Endothelial cell (in vitro differentiated cells): ENCODE measurements at regions not wholly inside any gene's neighbourhood (a gene's known extent, or its start where the extent isn't known, plus 50 kb on each side); places are given as distances from the start of the nearest gene placed in this dataset.

Source experiments
- DNase-seq: peaks from one replicate; pipeline ENCODE4 v3.0.0; 2021; ENCODE audit warnings: low spot score
- H3K27ac Mint-ChIP-seq: one replicate; pipeline ENCODE4 v1.8.0; 2021; ENCODE audit warnings: mixed read lengths, inconsistent platforms; ENCODE audit not compliant: unreplicated experiment
- H3K27me3 Mint-ChIP-seq: one replicate; pipeline ENCODE4 v1.8.0; 2021; ENCODE audit warnings: mild to moderate bottlenecking, moderate library complexity, mixed read lengths, inconsistent platforms; ENCODE audit not compliant: unreplicated experiment
- H3K36me3 Mint-ChIP-seq: one replicate; pipeline ENCODE4 v1.8.0; 2021; ENCODE audit warnings: mild to moderate bottlenecking, low read depth, mixed read lengths, inconsistent platforms; ENCODE audit not compliant: unreplicated experiment
- H3K4me1 Mint-ChIP-seq: one replicate; pipeline ENCODE4 v1.8.0; 2021; ENCODE audit warnings: mild to moderate bottlenecking, mixed read lengths, inconsistent platforms; ENCODE audit not compliant: unreplicated experiment
- H3K4me3 Mint-ChIP-seq: one replicate; pipeline ENCODE4 v1.8.0; 2021; ENCODE audit warnings: mild to moderate bottlenecking, mixed read lengths, inconsistent platforms; ENCODE audit not compliant: unreplicated experiment
- H3K9me3 Mint-ChIP-seq: one replicate; pipeline ENCODE4 v1.8.0; 2021; ENCODE audit warnings: mixed read lengths, inconsistent platforms; ENCODE audit not compliant: unreplicated experiment
- TF ChIP-seq, protein P1 (sequence below): fragments of 200-600 bp; sonication (generic); IDR thresholded peaks from one replicate; pipeline ENCODE4 v1.5.0; 2021; ENCODE audit warnings: antibody characterized with exemption; ENCODE audit not compliant: unreplicated experiment

DNA sequence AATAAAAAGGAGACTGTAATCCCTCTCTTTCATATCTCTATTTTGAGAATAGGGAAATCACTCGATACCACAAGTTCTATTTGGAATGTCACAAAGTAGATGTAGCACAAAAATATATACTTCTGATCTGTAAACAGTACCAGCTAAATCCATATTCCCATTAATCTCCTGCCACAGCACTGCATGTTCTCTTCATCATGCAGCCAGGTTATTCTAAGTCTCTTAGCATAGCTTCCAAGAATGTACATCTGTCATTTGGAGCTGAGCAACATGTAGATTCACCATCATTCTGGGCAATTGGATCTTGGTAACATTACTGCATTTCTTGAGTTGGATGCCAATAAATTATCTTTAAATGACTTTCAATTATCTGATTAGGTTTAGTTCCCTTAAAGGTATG, 1874.5 kb downstream of the MRPL39 start:
- no peak for DNase-seq
- H3K27me3 Mint-ChIP-seq: no peaks in the 10 kb centered on the region
- TF ChIP-seq, protein P1, sequence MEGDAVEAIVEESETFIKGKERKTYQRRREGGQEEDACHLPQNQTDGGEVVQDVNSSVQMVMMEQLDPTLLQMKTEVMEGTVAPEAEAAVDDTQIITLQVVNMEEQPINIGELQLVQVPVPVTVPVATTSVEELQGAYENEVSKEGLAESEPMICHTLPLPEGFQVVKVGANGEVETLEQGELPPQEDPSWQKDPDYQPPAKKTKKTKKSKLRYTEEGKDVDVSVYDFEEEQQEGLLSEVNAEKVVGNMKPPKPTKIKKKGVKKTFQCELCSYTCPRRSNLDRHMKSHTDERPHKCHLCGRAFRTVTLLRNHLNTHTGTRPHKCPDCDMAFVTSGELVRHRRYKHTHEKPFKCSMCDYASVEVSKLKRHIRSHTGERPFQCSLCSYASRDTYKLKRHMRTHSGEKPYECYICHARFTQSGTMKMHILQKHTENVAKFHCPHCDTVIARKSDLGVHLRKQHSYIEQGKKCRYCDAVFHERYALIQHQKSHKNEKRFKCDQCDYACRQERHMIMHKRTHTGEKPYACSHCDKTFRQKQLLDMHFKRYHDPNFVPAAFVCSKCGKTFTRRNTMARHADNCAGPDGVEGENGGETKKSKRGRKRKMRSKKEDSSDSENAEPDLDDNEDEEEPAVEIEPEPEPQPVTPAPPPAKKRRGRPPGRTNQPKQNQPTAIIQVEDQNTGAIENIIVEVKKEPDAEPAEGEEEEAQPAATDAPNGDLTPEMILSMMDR: no peak
- peaks cover 3% of the 10 kb centered on the region for H3K9me3 Mint-ChIP-seq
- H3K36me3 Mint-ChIP-seq: peaks cover 4% of the 10 kb centered on the region
- H3K27ac Mint-ChIP-seq: no peak overlapping the region
- no peak overlapping the region for H3K4me3 Mint-ChIP-seq
- H3K4me1 Mint-ChIP-seq: no peaks in the 10 kb centered on the region

- no peak overlapping the region for H3K4me3 Mint-ChIP-seq
- H3K4me1 Mint-ChIP-seq: no peaks in the 10 kb centered on the region
- peaks cover 3% of the 10 kb centered on the region for H3K9me3 Mint-ChIP-seq
- TF ChIP-seq, protein P1: no peak
- no peak for DNase-seq
- H3K27me3 Mint-ChIP-seq: no peaks in the 10 kb centered on the region
- H3K27ac Mint-ChIP-seq: no peak overlapping the region
- H3K36me3 Mint-ChIP-seq: peaks cover 4% of the 10 kb centered on the region
Observed at GRCh38 chr21:23729331-23729730, 1878.0 kb downstream of the MRPL39 start.

GRCh38 chr21:23725576-23725975, 1881.7 kb downstream of the MRPL39 start:
- H3K27ac Mint-ChIP-seq: no peak overlapping the region
- no peaks in the 10 kb centered on the region for H3K27me3 Mint-ChIP-seq
- H3K36me3 Mint-ChIP-seq: no peaks in the 10 kb centered on the region
- TF ChIP-seq, protein P1: no peak
- H3K9me3 Mint-ChIP-seq: peaks cover 3% of the 10 kb centered on the region
- DNase-seq: no peak
- no peak overlapping the region for H3K4me3 Mint-ChIP-seq
- H3K4me1 Mint-ChIP-seq: no peaks in the 10 kb centered on the region

DNA sequence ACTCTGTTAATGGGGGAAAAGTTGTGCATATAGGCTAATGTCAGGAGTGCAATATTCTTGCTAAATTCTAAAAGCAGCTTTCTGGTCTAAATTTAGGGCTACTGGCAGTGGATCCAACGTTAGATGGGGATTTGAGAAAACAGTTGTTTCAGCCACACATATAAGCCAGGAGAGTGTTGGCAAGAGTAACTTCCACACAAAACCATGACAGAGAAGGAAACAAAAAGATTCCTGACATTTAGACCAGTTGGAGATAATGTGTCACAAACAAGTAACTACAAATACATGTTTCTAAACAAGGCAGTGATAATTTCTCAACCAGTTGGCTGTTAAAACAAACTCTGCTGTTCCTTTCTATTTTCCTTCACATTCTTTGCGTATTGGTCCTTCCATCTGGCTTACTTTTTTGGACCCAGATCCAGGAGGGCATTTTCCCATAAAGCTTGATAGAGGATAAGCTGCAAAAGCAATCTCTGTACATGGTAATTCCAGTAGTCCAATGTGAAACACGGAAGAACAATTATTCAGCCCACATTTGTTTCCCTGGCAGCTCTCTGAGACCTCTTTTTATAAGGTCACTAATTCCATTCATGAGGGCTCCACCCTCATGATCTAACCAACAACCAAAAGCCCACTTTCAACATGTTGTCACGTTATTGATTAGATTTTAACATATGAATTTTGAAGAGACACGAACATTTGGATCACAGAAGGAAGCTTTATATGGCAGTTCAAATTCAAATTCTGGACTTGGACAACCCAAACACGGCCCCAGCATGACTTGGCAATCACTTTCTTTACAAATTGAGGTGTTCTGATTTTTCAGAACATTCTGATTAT, 1888.6 kb downstream of the MRPL39 start:
- DNase-seq: no peak
- Mint-ChIP-seq H3K27ac (no peak overlapping the region), H3K4me3 (no peak overlapping the region), H3K4me1 (peaks cover 4% of the 10 kb centered on the region), H3K36me3 (no peaks in the 10 kb centered on the region), H3K9me3 (peaks cover 13% of the 10 kb centered on the region), H3K27me3 (no peaks in the 10 kb centered on the region)
- TF ChIP-seq, protein P1: no peak

- no peak for DNase-seq
- no peaks in the 10 kb centered on the region for H3K4me1 Mint-ChIP-seq
- H3K4me3 Mint-ChIP-seq: no peak overlapping the region
- H3K27me3 Mint-ChIP-seq: peaks cover 2% of the 10 kb centered on the region
- no peak overlapping the region for H3K27ac Mint-ChIP-seq
- peaks cover 11% of the 10 kb centered on the region for H3K9me3 Mint-ChIP-seq
- TF ChIP-seq, protein P1: no peak
- no peaks in the 10 kb centered on the region for H3K36me3 Mint-ChIP-seq
Observed at GRCh38 chr21:23712166-23712565, 1895.1 kb downstream of the MRPL39 start.
